ENCODE measurements at regions not wholly inside any gene's neighbourhood (a gene's known extent, or its start where the extent isn't known, plus 50 kb on each side); places are given as distances from the start of the nearest gene placed in this dataset.

GRCh38 chrX:137646472-137646871, 80.5 kb downstream of the ZIC3 start:
- H3K36me3 Mint-ChIP-seq = no peaks in the 10 kb centered on the region
- H3K4me3 Mint-ChIP-seq = no peak overlapping the region
- no peak overlapping the region for H3K27ac Mint-ChIP-seq
- CTCF ChIA-PET = no interaction called here
- H3K9me3 Mint-ChIP-seq = no peaks in the 10 kb centered on the region
- no peaks in the 10 kb centered on the region for H3K4me1 Mint-ChIP-seq
- H3K27me3 Mint-ChIP-seq = no peaks in the 10 kb centered on the region
- no peak for DNase-seq

GRCh38 chrX:137651647-137652046, 85.7 kb downstream of the ZIC3 start:
- no peak overlapping the region for H3K27ac Mint-ChIP-seq
- H3K4me3 Mint-ChIP-seq = no peak overlapping the region
- no peaks in the 10 kb centered on the region for H3K9me3 Mint-ChIP-seq
- CTCF ChIA-PET = no interaction called here
- no peaks in the 10 kb centered on the region for H3K27me3 Mint-ChIP-seq
- no peaks in the 10 kb centered on the region for H3K36me3 Mint-ChIP-seq
- no peaks in the 10 kb centered on the region for H3K4me1 Mint-ChIP-seq
- DNase-seq = no peak

GRCh38 chrX:137652086-137652485, 86.2 kb downstream of the ZIC3 start:
- no peak for DNase-seq
- no peaks in the 10 kb centered on the region for H3K4me1 Mint-ChIP-seq
- no peaks in the 10 kb centered on the region for H3K36me3 Mint-ChIP-seq
- no peaks in the 10 kb centered on the region for H3K9me3 Mint-ChIP-seq
- no peaks in the 10 kb centered on the region for H3K27me3 Mint-ChIP-seq
- CTCF ChIA-PET = no interaction called here
- H3K27ac Mint-ChIP-seq = no peak overlapping the region
- no peak overlapping the region for H3K4me3 Mint-ChIP-seq

- CTCF ChIA-PET = no interaction called here
- no peaks in the 10 kb centered on the region for H3K9me3 Mint-ChIP-seq
- no peaks in the 10 kb centered on the region for H3K27me3 Mint-ChIP-seq
- H3K27ac Mint-ChIP-seq = no peak overlapping the region
- no peak for DNase-seq
- H3K4me3 Mint-ChIP-seq = no peak overlapping the region
- no peaks in the 10 kb centered on the region for H3K36me3 Mint-ChIP-seq
- H3K4me1 Mint-ChIP-seq = no peaks in the 10 kb centered on the region
Observed at GRCh38 chrX:137654481-137654880, 88.6 kb downstream of the ZIC3 start.

GRCh38 chrX:137667776-137668175, 101.8 kb downstream of the ZIC3 start:
- Mint-ChIP-seq H3K4me1 (no peaks in the 10 kb centered on the region), H3K4me3 (no peak overlapping the region), H3K27ac (no peak overlapping the region), H3K27me3 (no peaks in the 10 kb centered on the region), H3K9me3 (no peaks in the 10 kb centered on the region), H3K36me3 (no peaks in the 10 kb centered on the region)
- DNase-seq = no peak
- CTCF ChIA-PET = no interaction called here

GRCh38 chrX:137684591-137684990, 118.7 kb downstream of the ZIC3 start:
- no peaks in the 10 kb centered on the region for H3K27me3 Mint-ChIP-seq

GRCh38 chrX:137695417-137695816, 129.5 kb downstream of the ZIC3 start:
- H3K4me1 Mint-ChIP-seq = no peaks in the 10 kb centered on the region
- no peaks in the 10 kb centered on the region for H3K36me3 Mint-ChIP-seq
- H3K27ac Mint-ChIP-seq = no peak overlapping the region
- H3K27me3 Mint-ChIP-seq = no peaks in the 10 kb centered on the region
- no peak for DNase-seq
- H3K4me3 Mint-ChIP-seq = no peak overlapping the region
- CTCF ChIA-PET = no interaction called here
- no peaks in the 10 kb centered on the region for H3K9me3 Mint-ChIP-seq

More at GRCh38 chrX:137684591-137684990, 118.7 kb downstream of the ZIC3 start:
- Mint-ChIP-seq H3K4me1 (no peaks in the 10 kb centered on the region), H3K9me3 (no peaks in the 10 kb centered on the region), H3K27ac (no peak overlapping the region), H3K4me3 (no peak overlapping the region), H3K36me3 (no peaks in the 10 kb centered on the region)
- no peak for DNase-seq
- CTCF ChIA-PET = no interaction called here

- CTCF ChIA-PET = no interaction called here
- Mint-ChIP-seq H3K4me1 (no peaks in the 10 kb centered on the region), H3K36me3 (no peaks in the 10 kb centered on the region), H3K27me3 (no peaks in the 10 kb centered on the region), H3K27ac (no peak overlapping the region), H3K4me3 (no peak overlapping the region), H3K9me3 (no peaks in the 10 kb centered on the region)
- no peak for DNase-seq
Observed at GRCh38 chrX:137707348-137707747, 141.4 kb downstream of the ZIC3 start.

GRCh38 chrX:137742846-137743245, 176.9 kb downstream of the ZIC3 start:
- no peaks in the 10 kb centered on the region for H3K27me3 Mint-ChIP-seq
- no peaks in the 10 kb centered on the region for H3K36me3 Mint-ChIP-seq
- H3K4me3 Mint-ChIP-seq = no peak overlapping the region
- CTCF ChIA-PET = no interaction called here
- no peaks in the 10 kb centered on the region for H3K4me1 Mint-ChIP-seq
- no peak for DNase-seq
- no peaks in the 10 kb centered on the region for H3K9me3 Mint-ChIP-seq
- H3K27ac Mint-ChIP-seq = no peak overlapping the region

GRCh38 chrX:137743414-137743813, 177.5 kb downstream of the ZIC3 start:
- no peaks in the 10 kb centered on the region for H3K9me3 Mint-ChIP-seq
- H3K4me3 Mint-ChIP-seq = no peak overlapping the region
- H3K27ac Mint-ChIP-seq = no peak overlapping the region
- H3K36me3 Mint-ChIP-seq = no peaks in the 10 kb centered on the region
- no peak for DNase-seq
- H3K27me3 Mint-ChIP-seq = no peaks in the 10 kb centered on the region
- CTCF ChIA-PET = no interaction called here
- H3K4me1 Mint-ChIP-seq = no peaks in the 10 kb centered on the region

GRCh38 chrX:137746289-137746688, 180.4 kb downstream of the ZIC3 start:
- H3K36me3 Mint-ChIP-seq = no peaks in the 10 kb centered on the region
- H3K4me3 Mint-ChIP-seq = no peak overlapping the region
- CTCF ChIA-PET = no interaction called here
- H3K4me1 Mint-ChIP-seq = no peaks in the 10 kb centered on the region
- no peak for DNase-seq
- no peak overlapping the region for H3K27ac Mint-ChIP-seq
- H3K9me3 Mint-ChIP-seq = no peaks in the 10 kb centered on the region
- H3K27me3 Mint-ChIP-seq = peaks cover 4% of the 10 kb centered on the region

GRCh38 chrX:137747244-137748043, 181.5 kb downstream of the ZIC3 start:
- DNase-seq = no peak
- Mint-ChIP-seq H3K36me3 (no peaks in the 10 kb centered on the region), H3K27me3 (peaks cover 4% of the 10 kb centered on the region), H3K4me3 (no peak overlapping the region), H3K27ac (no peak overlapping the region), H3K9me3 (no peaks in the 10 kb centered on the region), H3K4me1 (no peaks in the 10 kb centered on the region)
- CTCF ChIA-PET = no interaction called here

GRCh38 chrX:137748827-137749226, 182.9 kb downstream of the ZIC3 start:
- Mint-ChIP-seq H3K27ac (no peak overlapping the region), H3K27me3 (peaks cover 4% of the 10 kb centered on the region), H3K4me1 (no peaks in the 10 kb centered on the region), H3K4me3 (no peak overlapping the region), H3K9me3 (no peaks in the 10 kb centered on the region), H3K36me3 (no peaks in the 10 kb centered on the region)
- CTCF ChIA-PET = no interaction called here
- no peak for DNase-seq

- Mint-ChIP-seq H3K27ac (no peak overlapping the region), H3K9me3 (no peaks in the 10 kb centered on the region), H3K4me3 (no peak overlapping the region), H3K36me3 (no peaks in the 10 kb centered on the region), H3K27me3 (peaks cover 4% of the 10 kb centered on the region), H3K4me1 (no peaks in the 10 kb centered on the region)
- no peak for DNase-seq
- CTCF ChIA-PET = no interaction called here
Observed at GRCh38 chrX:137749246-137749645, 183.3 kb downstream of the ZIC3 start.

GRCh38 chrX:137771537-137771936, 205.6 kb downstream of the ZIC3 start:
- H3K27me3 Mint-ChIP-seq = no peaks in the 10 kb centered on the region
- CTCF ChIA-PET = no interaction called here
- H3K4me1 Mint-ChIP-seq = no peaks in the 10 kb centered on the region
- no peaks in the 10 kb centered on the region for H3K36me3 Mint-ChIP-seq
- H3K9me3 Mint-ChIP-seq = no peaks in the 10 kb centered on the region
- H3K4me3 Mint-ChIP-seq = no peak overlapping the region
- no peak for DNase-seq
- no peak overlapping the region for H3K27ac Mint-ChIP-seq

GRCh38 chrX:137792214-137792613, 226.3 kb downstream of the ZIC3 start:
- Mint-ChIP-seq H3K9me3 (no peaks in the 10 kb centered on the region), H3K4me3 (no peak overlapping the region)
- CTCF ChIA-PET = no interaction called here

More at GRCh38 chrX:137792214-137792613, 226.3 kb downstream of the ZIC3 start:
- Mint-ChIP-seq H3K27ac (no peak overlapping the region), H3K36me3 (no peaks in the 10 kb centered on the region), H3K4me1 (no peaks in the 10 kb centered on the region), H3K27me3 (no peaks in the 10 kb centered on the region)
- DNase-seq = no peak

Data from activated naive CD4-positive, alpha-beta T cell treated with anti-CD3 and anti-CD28 coated beads, Interleukin-2, amount 10 ng/mL, durations not matched to agents 7 days and 5 days (primary cell).